Stimulated activated naive CD8-positive, alpha-beta T cell treated with anti-CD3 and anti-CD28 coated beads, Interleukin-15, Interleukin-2, amounts not matched to agents 100 ng/mL and 50 ng/mL, for 24 hours (primary cell): ENCODE measurements at regions not wholly inside any gene's neighbourhood (a gene's known extent, or its start where the extent isn't known, plus 50 kb on each side); places are given as distances from the start of the nearest gene placed in this dataset.

Experiments used
- H3K27ac Mint-ChIP-seq: one replicate; pipeline ENCODE4 v1.8.0; 2021; ENCODE audit warnings: mild to moderate bottlenecking, mixed read lengths
- H3K27me3 Mint-ChIP-seq: one replicate; pipeline ENCODE4 v1.8.0; 2021; ENCODE audit warnings: mixed read lengths
- H3K36me3 Mint-ChIP-seq: one replicate; pipeline ENCODE4 v1.8.0; 2021; ENCODE audit warnings: low read depth, mixed read lengths
- H3K4me1 Mint-ChIP-seq: one replicate; pipeline ENCODE4 v1.8.0; 2021; ENCODE audit warnings: low read depth, mixed read lengths
- H3K4me3 Mint-ChIP-seq: one replicate; pipeline ENCODE4 v1.8.0; 2021; ENCODE audit warnings: mild to moderate bottlenecking, mixed read lengths
- H3K9me3 Mint-ChIP-seq: one replicate; pipeline ENCODE4 v1.8.0; 2021; ENCODE audit warnings: mixed read lengths

DNA sequence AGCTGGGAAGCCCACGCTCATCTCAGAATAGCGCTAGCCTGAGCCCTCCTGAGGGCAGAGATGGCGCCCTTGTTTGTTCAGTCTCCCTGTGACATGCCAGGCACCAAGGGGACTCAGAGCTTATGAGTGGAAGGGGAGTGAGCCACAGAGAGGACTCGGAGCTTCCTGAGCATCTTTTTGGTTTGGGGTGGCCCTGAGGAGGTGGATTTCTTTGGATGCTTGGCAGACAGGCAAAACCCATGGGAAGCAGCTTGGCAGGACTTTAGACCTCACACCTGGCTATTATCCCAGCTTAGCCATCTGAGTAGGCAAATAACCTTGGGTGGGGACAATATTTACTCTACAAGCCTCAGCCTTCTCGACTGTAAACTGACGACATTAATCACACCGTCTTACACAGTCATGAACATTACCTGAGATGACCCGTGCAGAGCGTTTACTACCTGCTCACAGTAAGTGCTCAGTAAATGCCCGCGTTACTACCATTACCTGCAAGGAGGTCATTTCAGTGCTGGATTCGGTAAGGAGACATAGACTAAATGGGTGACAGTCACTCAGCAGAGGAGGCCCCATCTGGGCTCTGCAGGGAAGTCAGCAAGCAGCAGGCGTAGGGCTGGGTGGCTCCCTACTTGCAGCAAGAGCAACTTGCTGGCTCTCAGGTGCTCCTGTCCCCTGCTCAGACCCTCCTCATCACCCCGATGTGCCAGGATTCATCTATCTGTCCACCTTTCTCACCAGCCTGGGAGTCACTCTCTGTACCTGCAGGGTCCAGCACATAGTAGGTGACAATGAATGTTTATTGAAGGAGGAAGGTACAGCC is 54.9 kb downstream of the KLHDC7A start:
- no peaks in the 10 kb centered on the region for H3K9me3 Mint-ChIP-seq

DNA sequence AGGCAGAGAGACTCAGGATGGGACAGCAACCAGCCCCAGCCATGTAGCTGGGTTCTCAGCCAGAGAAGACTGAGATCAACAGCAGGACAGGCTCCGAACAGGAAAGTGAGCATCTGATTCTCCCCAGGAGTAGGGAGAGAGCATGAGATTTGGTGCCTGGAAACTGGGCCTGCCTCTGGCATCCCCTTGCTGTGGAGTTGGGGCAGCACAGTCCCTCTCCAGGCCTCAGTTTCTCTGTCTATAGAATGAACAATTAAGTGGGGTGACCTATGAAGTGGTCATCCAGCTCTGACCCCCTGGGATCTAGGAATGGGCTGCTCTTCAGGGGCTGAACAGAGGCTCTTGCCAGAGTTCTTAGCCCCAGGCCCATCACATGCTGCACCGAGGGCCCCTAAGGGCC is 55.6 kb downstream of the KLHDC7A start:
- H3K27me3 Mint-ChIP-seq, result peaks cover 19% of the 10 kb centered on the region

More for the DNA sequence above, 54.9 kb downstream of the KLHDC7A start:
- Mint-ChIP-seq H3K4me3 (no peak overlapping the region), H3K36me3 (no peaks in the 10 kb centered on the region), H3K27me3 (peaks cover 13% of the 10 kb centered on the region), H3K27ac (no peak overlapping the region), H3K4me1 (no peaks in the 10 kb centered on the region)

DNA sequence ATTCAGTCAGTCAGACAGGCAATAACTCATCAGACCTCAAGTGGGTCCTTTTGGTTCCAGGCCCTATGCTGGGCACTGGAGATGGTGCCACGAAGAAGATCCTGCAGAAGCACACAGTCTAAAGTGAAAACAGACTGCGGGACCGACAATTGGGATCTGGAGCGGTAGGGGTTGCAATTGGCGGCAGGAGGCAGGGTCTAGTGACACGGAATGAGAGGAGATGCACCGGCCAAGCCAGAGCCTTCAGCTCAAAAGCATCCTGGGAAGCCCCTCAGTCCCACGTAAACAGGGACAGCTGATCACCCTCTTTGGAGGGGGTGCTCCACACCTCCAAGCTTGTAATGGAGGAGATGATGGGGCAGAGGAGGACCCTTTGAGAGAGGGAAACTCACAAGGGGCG is 56.2 kb downstream of the KLHDC7A start:
- peaks cover 25% of the 10 kb centered on the region for H3K27me3 Mint-ChIP-seq
- H3K4me1 Mint-ChIP-seq, result no peaks in the 10 kb centered on the region

More for the DNA sequence above, 55.6 kb downstream of the KLHDC7A start:
- no peaks in the 10 kb centered on the region for H3K9me3 Mint-ChIP-seq
- no peak overlapping the region for H3K4me3 Mint-ChIP-seq
- H3K4me1 Mint-ChIP-seq, result no peaks in the 10 kb centered on the region
- H3K27ac Mint-ChIP-seq, result no peak overlapping the region
- no peaks in the 10 kb centered on the region for H3K36me3 Mint-ChIP-seq

GRCh38 chr1:18537386-18538306 is 56.9 kb downstream of the KLHDC7A start:
- Mint-ChIP-seq H3K27ac (no peak overlapping the region), H3K36me3 (no peaks in the 10 kb centered on the region), H3K4me3 (no peak overlapping the region), H3K27me3 (peaks cover 31% of the 10 kb centered on the region), H3K9me3 (no peaks in the 10 kb centered on the region), H3K4me1 (no peaks in the 10 kb centered on the region)

More for the DNA sequence above, 56.2 kb downstream of the KLHDC7A start:
- no peaks in the 10 kb centered on the region for H3K36me3 Mint-ChIP-seq
- no peaks in the 10 kb centered on the region for H3K9me3 Mint-ChIP-seq
- no peak overlapping the region for H3K4me3 Mint-ChIP-seq
- H3K27ac Mint-ChIP-seq, result no peak overlapping the region

GRCh38 chr1:18539171-18539570 is 58.4 kb downstream of the KLHDC7A start:
- Mint-ChIP-seq H3K27ac (no peak overlapping the region), H3K9me3 (no peaks in the 10 kb centered on the region), H3K36me3 (no peaks in the 10 kb centered on the region), H3K27me3 (peaks cover 40% of the 10 kb centered on the region), H3K4me1 (no peaks in the 10 kb centered on the region), H3K4me3 (no peak overlapping the region)

DNA sequence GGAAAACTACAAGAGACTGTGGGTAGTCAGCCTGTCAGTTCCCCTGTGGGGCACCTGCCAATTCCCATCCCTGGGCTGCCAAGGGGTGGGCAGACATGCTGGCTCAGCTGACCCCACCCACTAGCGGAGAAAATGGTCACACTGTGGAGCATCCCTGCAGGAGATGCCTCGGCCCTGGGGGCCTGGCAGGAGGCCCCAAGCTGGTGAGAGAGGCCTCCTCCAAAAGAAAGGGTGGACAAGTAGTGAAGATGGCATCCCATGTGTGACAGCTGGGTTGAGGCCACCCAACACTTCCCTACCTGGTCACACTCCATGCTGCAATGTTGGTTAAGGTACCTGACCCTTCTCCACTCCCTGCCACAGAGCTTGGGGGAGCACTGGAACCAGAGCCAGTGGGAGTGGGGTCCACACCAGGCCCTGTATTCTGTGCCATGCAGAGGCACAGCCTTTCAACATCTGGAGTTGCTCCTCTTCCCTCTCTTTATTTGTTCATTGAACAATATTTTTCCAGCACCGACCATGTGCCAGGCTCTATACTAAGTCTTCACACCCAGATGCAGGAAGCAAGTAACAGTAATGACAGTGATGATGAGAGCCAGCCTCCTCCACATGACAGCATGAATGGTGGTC is 59.5 kb downstream of the KLHDC7A start:
- H3K27me3 Mint-ChIP-seq, result peaks cover 38% of the 10 kb centered on the region
- H3K4me1 Mint-ChIP-seq, result no peaks in the 10 kb centered on the region

DNA sequence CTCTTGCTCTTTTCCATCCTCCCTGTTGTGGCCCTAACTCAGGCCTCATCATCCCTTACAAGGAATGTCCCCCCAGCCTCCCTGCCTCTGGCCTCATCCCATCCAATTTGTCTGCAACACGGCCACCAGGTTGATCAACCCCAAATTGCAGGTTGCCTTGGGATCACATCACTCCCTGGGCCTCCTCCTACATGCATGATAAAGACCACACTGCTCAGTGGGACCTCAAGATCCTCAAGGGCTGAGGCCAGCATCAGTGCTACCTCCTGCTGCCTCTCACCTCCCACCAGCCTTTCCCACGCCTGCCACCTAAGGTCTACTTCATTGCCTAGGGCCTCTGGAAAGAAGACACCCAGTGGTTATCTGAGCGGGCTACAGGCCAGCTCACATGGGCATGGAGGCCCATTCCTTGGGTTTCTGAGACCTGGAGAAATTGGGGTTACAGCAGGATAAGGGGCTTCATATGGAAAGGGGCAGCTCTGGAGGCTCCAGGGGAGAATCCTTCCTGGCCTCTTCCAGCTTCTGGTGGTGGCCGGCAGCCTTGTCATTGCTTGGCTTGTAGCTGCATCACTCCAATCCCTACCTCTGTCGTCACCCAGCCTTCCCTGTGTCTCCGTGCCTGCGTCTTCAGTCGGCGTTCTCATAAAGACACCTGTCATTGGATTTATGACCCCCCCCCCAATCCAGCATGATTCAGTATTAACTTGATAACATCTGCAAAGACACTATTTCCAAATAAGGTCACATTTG is 60.5 kb downstream of the KLHDC7A start:
- H3K27me3 Mint-ChIP-seq, result peaks cover 38% of the 10 kb centered on the region
- H3K9me3 Mint-ChIP-seq, result no peaks in the 10 kb centered on the region
- no peak overlapping the region for H3K27ac Mint-ChIP-seq
- H3K4me3 Mint-ChIP-seq, result no peak overlapping the region
- no peaks in the 10 kb centered on the region for H3K4me1 Mint-ChIP-seq
- no peaks in the 10 kb centered on the region for H3K36me3 Mint-ChIP-seq

More for the DNA sequence above, 59.5 kb downstream of the KLHDC7A start:
- H3K4me3 Mint-ChIP-seq, result no peak overlapping the region
- H3K36me3 Mint-ChIP-seq, result no peaks in the 10 kb centered on the region
- no peak overlapping the region for H3K27ac Mint-ChIP-seq
- H3K9me3 Mint-ChIP-seq, result no peaks in the 10 kb centered on the region

- H3K4me3 Mint-ChIP-seq, result no peak overlapping the region
- H3K27ac Mint-ChIP-seq, result no peak overlapping the region
- no peaks in the 10 kb centered on the region for H3K4me1 Mint-ChIP-seq
- no peaks in the 10 kb centered on the region for H3K36me3 Mint-ChIP-seq
- H3K27me3 Mint-ChIP-seq, result peaks cover 40% of the 10 kb centered on the region
- no peaks in the 10 kb centered on the region for H3K9me3 Mint-ChIP-seq
Measured at GRCh38 chr1:18542351-18542750, 61.6 kb downstream of the KLHDC7A start.

- Mint-ChIP-seq H3K9me3 (no peaks in the 10 kb centered on the region), H3K27ac (no peak overlapping the region), H3K4me3 (no peak overlapping the region), H3K36me3 (no peaks in the 10 kb centered on the region), H3K27me3 (peaks cover 42% of the 10 kb centered on the region), H3K4me1 (no peaks in the 10 kb centered on the region)
Measured at GRCh38 chr1:18546026-18546425, 65.3 kb downstream of the KLHDC7A start.

GRCh38 chr1:18547460-18547859 is 66.7 kb downstream of the KLHDC7A start:
- no peak overlapping the region for H3K4me3 Mint-ChIP-seq
- H3K36me3 Mint-ChIP-seq, result no peaks in the 10 kb centered on the region
- H3K27ac Mint-ChIP-seq, result no peak overlapping the region
- H3K4me1 Mint-ChIP-seq, result no peaks in the 10 kb centered on the region
- no peaks in the 10 kb centered on the region for H3K9me3 Mint-ChIP-seq
- H3K27me3 Mint-ChIP-seq, result peaks cover 29% of the 10 kb centered on the region

- Mint-ChIP-seq H3K36me3 (no peaks in the 10 kb centered on the region), H3K27me3 (peaks cover 22% of the 10 kb centered on the region), H3K9me3 (no peaks in the 10 kb centered on the region), H3K4me1 (no peaks in the 10 kb centered on the region), H3K4me3 (no peak overlapping the region), H3K27ac (no peak overlapping the region)
Measured at GRCh38 chr1:18548643-18549042, 67.9 kb downstream of the KLHDC7A start.

DNA sequence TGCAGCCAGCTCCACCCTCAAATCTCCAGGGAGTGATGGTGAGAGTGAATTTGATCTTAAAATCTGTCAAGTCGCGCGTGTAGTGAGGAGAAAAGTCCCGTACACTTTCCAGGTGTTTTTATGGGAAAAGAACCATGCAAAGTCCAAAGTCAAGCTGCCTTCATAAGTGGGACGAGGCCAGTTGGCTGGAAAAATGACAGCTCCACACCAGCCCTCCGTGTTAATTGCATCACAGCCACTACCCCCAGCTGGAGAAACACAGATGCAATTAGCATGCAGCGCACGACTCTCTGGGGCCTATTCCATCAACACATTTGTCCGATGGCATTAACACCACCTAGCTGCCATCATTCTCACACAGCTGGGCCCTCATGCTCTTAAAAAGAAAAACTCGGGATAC is 68.4 kb downstream of the KLHDC7A start:
- no peak overlapping the region for H3K4me3 Mint-ChIP-seq
- H3K9me3 Mint-ChIP-seq, result no peaks in the 10 kb centered on the region
- no peak overlapping the region for H3K27ac Mint-ChIP-seq
- no peaks in the 10 kb centered on the region for H3K4me1 Mint-ChIP-seq
- H3K27me3 Mint-ChIP-seq, result peaks cover 22% of the 10 kb centered on the region
- no peaks in the 10 kb centered on the region for H3K36me3 Mint-ChIP-seq

GRCh38 chr1:18549906-18550305 is 69.2 kb downstream of the KLHDC7A start:
- Mint-ChIP-seq H3K36me3 (no peaks in the 10 kb centered on the region), H3K27me3 (peaks cover 27% of the 10 kb centered on the region), H3K9me3 (no peaks in the 10 kb centered on the region), H3K4me1 (no peaks in the 10 kb centered on the region), H3K4me3 (no peak overlapping the region), H3K27ac (no peak overlapping the region)

- Mint-ChIP-seq H3K27me3 (peaks cover 29% of the 10 kb centered on the region), H3K4me3 (no peak overlapping the region), H3K9me3 (no peaks in the 10 kb centered on the region), H3K27ac (no peak overlapping the region), H3K4me1 (peaks cover 4% of the 10 kb centered on the region), H3K36me3 (no peaks in the 10 kb centered on the region)
Measured at GRCh38 chr1:18552631-18553030, 71.9 kb downstream of the KLHDC7A start.
